ENCODE measurements at regions not wholly inside any gene's neighbourhood (a gene's known extent, or its start where the extent isn't known, plus 50 kb on each side); places are given as distances from the start of the nearest gene placed in this dataset.

GRCh38 chr2:129444751-129445150, 534.7 kb upstream of the RAB6C start:
- ATAC-seq (no peak), DNase-seq (no peak)
- Histone ChIP-seq H3K27me3 (no peaks in the 10 kb centered on the region), H3K4me1 (no peaks in the 10 kb centered on the region), H3K4me3 (no peak overlapping the region), H3K9me3 (no peaks in the 10 kb centered on the region), H3K36me3 (no peaks in the 10 kb centered on the region), H3K27ac (no peak overlapping the region)
- intact Hi-C loops (cut with DNase I) = no loop called here
- WGBS (ENCODE audit: insufficient coverage, low coverage, low lambda C conversion rate, missing lambda C conversion rate) = 76% methylated on average over 2 of the region's 6 CpGs
- TF ChIP-seq POLR2A (IDR thresholded peaks at IDR 0.05) = no peak
- no peak for TF ChIP-seq CTCF (IDR thresholded peaks at IDR 0.05)

- intact Hi-C loops (cut with DNase I) = no loop called here
- TF ChIP-seq CTCF (IDR thresholded peaks at IDR 0.05) (no peak), POLR2A (IDR thresholded peaks at IDR 0.05) (no peak)
- H3K27me3 ChIP-seq = no peaks in the 10 kb centered on the region
- WGBS (ENCODE audit: insufficient coverage, low coverage, low lambda C conversion rate, missing lambda C conversion rate) = 75% methylated on average over 1 of the region's 3 CpGs
- no peaks in the 10 kb centered on the region for H3K9me3 ChIP-seq
- no peak overlapping the region for H3K4me3 ChIP-seq
- no peak for DNase-seq
- no peaks in the 10 kb centered on the region for H3K4me1 ChIP-seq
- H3K36me3 ChIP-seq = no peaks in the 10 kb centered on the region
- no peak overlapping the region for H3K27ac ChIP-seq
- no peak for ATAC-seq
Measured at GRCh38 chr2:129456691-129457090, 522.8 kb upstream of the RAB6C start.

- H3K27me3 ChIP-seq = no peaks in the 10 kb centered on the region
- 48% methylated on average over 3 of the region's 5 CpGs for WGBS (ENCODE audit: insufficient coverage, low coverage, low lambda C conversion rate, missing lambda C conversion rate)
- intact Hi-C loops (cut with DNase I) = no loop called here
- H3K36me3 ChIP-seq = no peaks in the 10 kb centered on the region
- TF ChIP-seq CTCF (IDR thresholded peaks at IDR 0.05) (no peak), POLR2A (IDR thresholded peaks at IDR 0.05) (no peak)
- H3K9me3 ChIP-seq = no peaks in the 10 kb centered on the region
- H3K27ac ChIP-seq = no peak overlapping the region
- H3K4me1 ChIP-seq = no peaks in the 10 kb centered on the region
- H3K4me3 ChIP-seq = no peak overlapping the region
- ATAC-seq = no peak
- no peak for DNase-seq
Measured at GRCh38 chr2:129457277-129457818, 522.1 kb upstream of the RAB6C start.

- Histone ChIP-seq H3K36me3 (no peaks in the 10 kb centered on the region), H3K27me3 (no peaks in the 10 kb centered on the region), H3K4me1 (no peaks in the 10 kb centered on the region), H3K9me3 (no peaks in the 10 kb centered on the region), H3K27ac (no peak overlapping the region), H3K4me3 (no peak overlapping the region)
- ATAC-seq = no peak
- no CpG with 5 or more reads among the region's 7 CpGs for WGBS (ENCODE audit: insufficient coverage, low coverage, low lambda C conversion rate, missing lambda C conversion rate)
- no peak for DNase-seq
- no peak for TF ChIP-seq CTCF (IDR thresholded peaks at IDR 0.05)
- no peak for TF ChIP-seq POLR2A (IDR thresholded peaks at IDR 0.05)
- intact Hi-C loops (cut with DNase I) = no loop called here
Measured at GRCh38 chr2:129458006-129458405, 521.5 kb upstream of the RAB6C start.

GRCh38 chr2:129458436-129458835, 521.0 kb upstream of the RAB6C start:
- ATAC-seq = no peak

More at GRCh38 chr2:129458436-129458835, 521.0 kb upstream of the RAB6C start:
- H3K9me3 ChIP-seq = no peaks in the 10 kb centered on the region
- no peak overlapping the region for H3K4me3 ChIP-seq
- no peaks in the 10 kb centered on the region for H3K36me3 ChIP-seq
- no peaks in the 10 kb centered on the region for H3K27me3 ChIP-seq
- intact Hi-C loops (cut with DNase I) = no loop called here
- DNase-seq = no peak
- TF ChIP-seq POLR2A (IDR thresholded peaks at IDR 0.05) (no peak), CTCF (IDR thresholded peaks at IDR 0.05) (no peak)
- H3K27ac ChIP-seq = no peak overlapping the region
- no CpG with 5 or more reads among the region's 7 CpGs for WGBS (ENCODE audit: insufficient coverage, low coverage, low lambda C conversion rate, missing lambda C conversion rate)
- H3K4me1 ChIP-seq = no peaks in the 10 kb centered on the region

Measured in right lobe of liver (tissue), 6 donors.